HG02840 (cell line): ENCODE measurements at regions not wholly inside any gene's neighbourhood (a gene's known extent, or its start where the extent isn't known, plus 50 kb on each side); places are given as distances from the start of the nearest gene placed in this dataset.
"Not testable (repeated sequence)": the region's sequence is repeated elsewhere in the genome, so short reads cannot be mapped to it uniquely, and the experiment has no call there.

Experiments
- ATAC-seq: cut with Tn5 transposase; IDR thresholded peaks from one replicate; pipeline ENCODE4 v1.9.1; 2021; ENCODE audit warnings: mild to moderate bottlenecking, moderate library complexity, moderate number of reproducible peaks; ENCODE audit not compliant: unreplicated experiment, low FRiP score

GRCh38 chr21:5101749-5102148, 5419.6 kb upstream of the TPTE start:
- ATAC-seq: not testable (repeated sequence)

DNA sequence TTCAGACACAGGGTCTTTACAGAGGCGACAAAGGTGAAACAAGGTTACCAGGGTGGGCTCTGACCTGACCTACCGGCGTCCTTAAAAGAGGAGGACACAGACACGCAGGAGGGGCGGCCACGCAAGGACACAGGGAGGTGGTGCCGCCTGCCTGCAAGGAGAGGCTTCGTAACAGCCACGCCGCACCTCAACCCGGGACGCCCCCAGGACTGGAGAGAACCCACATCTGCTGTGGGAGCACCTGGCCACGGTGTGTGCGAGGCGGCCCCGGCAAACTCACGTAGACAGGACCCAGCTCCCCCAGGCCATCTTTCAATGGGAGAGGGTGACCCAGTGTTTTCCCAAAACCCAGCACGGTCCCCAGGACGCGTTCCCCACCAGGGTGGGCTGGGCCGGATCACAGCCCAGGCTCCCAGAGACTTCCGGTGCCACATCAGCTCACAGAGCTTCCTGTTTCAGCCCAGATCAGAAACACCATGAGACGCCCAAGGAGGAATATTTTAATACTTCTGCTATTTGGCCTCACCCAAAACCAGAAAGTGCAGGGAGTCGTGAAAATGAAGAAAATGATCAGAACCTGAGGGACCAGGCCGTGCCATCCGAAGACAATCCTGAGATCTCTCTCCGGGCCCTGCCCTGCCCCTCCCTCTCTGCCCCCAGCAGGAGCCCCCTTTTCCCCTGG, 5417.4 kb upstream of the TPTE start:
- ATAC-seq: not testable (repeated sequence)

- not testable (repeated sequence) for ATAC-seq
Observed at GRCh38 chr21:5104562-5104928, 5416.8 kb upstream of the TPTE start.

GRCh38 chr21:5105939-5106708, 5415.3 kb upstream of the TPTE start:
- ATAC-seq: peak; percentile 38

- ATAC-seq: peak; percentile 26
Observed at GRCh38 chr21:5106767-5107464, 5414.5 kb upstream of the TPTE start.

- not testable (repeated sequence) for ATAC-seq
Observed at GRCh38 chr21:5107637-5108036, 5413.7 kb upstream of the TPTE start.

DNA sequence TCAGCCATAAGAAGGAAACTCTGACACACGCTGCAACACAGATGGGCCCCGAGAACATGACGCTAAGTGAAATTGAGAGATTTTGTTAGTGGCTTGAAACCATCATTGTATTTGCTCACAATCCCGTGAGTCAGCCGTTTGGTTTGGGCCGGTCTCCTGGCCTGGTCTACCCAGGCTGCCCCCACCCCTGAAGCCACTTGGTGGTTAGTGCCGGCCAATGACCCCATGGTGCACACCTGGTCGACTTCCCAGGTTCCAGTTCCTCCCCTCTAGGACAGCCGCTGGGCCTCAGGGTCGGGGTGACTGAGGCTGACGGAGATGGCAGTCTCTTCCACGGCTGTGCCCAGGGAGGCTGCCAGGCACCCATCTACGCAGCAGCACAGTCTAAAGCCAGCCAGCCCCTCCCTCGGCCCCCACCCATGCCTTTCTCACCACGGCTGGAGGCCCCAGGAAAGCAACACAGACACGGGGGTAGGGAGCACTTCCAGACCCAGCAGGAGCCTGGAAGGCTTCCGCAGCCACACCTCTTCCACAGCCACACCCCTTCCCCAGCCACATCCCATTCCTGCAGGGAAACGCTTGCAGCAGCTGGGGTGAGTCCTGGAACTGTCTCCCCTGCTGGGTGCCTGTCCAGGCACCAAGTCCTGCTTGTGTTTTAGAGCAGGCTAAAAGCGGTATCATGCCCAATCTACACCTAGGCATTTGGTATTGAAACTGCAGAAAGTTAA, 5413.2 kb upstream of the TPTE start:
- not testable (repeated sequence) for ATAC-seq

GRCh38 chr21:5111197-5111596, 5410.2 kb upstream of the TPTE start:
- ATAC-seq: not testable (repeated sequence)

DNA sequence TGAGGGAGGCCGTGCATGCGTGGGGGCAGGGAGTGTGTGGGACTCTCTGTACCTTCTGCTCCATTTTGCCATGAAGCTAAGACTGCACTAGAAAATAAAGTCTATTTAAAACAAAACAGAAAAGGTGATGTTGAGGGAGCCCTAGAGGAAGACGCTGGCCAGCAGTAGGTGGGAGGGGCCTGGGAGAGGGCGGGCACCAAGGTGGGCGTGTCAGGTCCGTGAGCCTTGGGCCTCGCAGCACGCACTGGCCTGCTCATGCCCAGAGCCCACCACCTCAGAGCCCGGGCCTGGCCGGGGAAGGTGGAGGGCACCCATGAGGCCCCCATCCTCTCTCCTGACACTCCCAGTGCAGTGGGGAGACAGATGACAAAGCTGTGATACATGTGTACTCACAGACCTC, 5408.3 kb upstream of the TPTE start:
- not testable (repeated sequence) for ATAC-seq

DNA sequence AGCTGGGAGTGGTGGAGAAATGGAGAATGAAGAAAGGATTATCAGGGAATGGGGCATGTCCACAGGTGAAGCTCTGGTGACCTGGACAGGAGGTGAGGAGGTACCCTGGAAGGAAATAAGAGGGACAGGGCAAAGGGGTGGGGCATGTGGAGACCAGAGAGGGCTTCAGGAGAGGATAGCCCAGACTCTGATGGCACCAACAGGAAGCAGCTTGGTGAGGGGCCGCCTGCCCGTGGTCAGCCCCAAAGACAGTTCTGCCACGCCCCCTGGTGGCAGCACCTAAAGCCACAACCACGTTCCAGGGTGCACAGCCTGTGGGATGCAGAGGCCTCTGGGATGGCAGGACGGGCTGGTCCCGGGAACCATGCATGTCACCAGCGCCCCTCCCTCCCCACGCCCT, 5406.9 kb upstream of the TPTE start:
- ATAC-seq: not testable (repeated sequence)

- ATAC-seq: not testable (repeated sequence)
Observed at GRCh38 chr21:5114893-5115645, 5406.3 kb upstream of the TPTE start.

DNA sequence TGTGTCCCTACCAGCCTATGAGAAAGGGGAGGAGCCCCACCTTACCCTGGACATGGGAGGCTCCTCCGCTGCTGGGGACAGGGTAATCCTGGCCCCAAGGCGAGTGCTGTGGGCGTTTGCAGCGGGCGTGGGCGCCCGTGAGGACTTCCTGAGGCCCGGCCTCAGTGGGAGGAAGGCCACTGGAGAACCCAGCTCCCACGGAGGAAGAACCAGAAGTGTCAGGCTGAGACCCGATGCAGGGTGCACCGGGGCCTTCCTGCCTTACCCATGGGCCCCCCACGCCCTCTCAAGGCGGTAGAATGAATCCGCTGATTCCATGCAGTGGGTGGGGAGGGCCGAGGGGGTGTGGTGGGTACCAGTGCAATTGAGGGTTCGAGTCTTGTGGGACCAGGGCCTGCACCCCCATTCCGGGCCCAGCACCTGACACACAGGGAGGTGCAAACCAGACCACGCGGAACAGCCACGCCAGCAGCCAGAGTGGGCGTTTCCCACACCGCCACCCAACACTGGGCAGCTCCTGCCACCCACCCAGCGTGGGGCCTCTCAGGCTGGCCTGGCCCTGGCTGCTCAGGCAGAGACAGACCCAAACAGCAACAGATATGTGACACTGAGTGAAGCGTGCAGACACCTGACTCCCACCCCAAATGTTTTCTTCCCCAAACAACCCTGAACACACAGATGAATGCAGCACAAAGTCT, 5405.6 kb upstream of the TPTE start:
- not testable (repeated sequence) for ATAC-seq

DNA sequence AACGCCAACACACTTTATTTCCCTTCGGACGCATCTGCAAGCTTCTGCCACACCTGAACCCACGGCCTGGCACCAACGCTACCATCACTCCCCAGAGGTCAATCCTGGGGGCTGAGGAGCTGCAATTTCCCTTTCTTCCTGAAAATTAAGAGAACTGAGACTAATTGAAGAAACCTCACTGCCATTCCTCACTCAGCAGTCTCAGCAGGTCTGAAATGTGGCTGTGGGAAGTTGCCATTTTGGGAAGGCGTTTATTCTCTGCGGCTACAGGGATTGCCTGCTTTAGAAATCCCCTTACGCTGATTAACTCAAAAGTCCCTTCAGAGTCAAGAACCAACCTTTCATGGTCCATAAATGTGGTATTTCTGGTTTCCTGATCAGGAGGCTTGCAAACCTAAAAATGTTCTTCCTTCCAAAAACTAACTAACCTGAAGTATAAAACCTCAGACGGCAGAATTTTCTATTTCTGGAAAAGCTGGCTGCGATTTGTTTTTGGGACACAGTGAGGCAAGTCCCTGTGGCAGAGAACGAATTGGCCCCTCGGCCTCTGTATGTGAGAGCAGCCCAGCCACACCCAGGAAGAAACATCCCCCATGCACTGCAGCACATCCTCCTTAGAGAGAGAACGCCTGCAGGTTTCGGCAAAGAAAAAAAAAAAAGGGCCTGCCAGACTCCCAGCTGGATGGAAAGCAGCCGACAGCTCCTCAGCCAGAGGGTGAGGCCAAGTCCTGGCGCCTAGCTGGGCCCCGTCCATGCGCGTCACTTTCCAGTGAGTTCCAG, 5404.8 kb upstream of the TPTE start:
- not testable (repeated sequence) for ATAC-seq

DNA sequence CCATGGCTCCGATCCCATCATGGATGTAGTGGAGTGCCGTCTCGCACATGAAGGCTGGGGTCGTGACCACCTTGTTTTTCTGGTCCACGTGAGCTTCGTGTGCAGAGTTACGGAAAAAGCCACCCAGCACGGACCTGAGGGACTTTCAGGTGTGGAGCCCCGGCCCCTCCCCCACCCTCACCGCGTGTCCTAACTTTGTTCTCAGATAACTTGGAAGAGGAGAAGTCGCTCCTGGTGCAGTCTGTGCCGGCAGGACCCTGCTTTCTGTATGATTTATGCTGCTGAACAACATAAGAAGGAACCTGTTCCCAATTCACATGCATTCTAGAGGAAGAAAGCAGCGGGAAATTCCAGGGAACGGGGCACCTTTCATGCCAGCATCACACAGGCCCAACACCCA, 5404.2 kb upstream of the TPTE start:
- ATAC-seq: not testable (repeated sequence)

- not testable (repeated sequence) for ATAC-seq
Observed at GRCh38 chr21:5117666-5118295, 5403.6 kb upstream of the TPTE start.

DNA sequence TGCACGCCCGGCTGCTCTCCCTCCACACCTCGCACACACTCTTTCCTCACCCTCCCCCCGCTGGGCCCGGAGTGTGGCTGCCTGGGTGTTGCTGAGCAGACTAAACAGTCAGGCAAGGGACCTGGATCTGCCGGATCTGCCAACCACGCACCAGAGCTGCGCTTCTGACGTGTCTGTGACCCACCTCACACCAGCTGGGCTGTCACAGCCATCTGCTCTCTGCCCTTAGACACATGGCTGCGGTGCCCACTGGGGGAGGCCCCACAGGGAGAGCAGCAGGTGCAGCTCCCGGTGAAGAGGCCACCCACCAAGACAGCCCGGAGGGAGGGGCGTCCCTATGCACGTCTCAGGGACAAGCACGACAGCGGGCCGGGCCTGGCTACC, 5403.1 kb upstream of the TPTE start:
- ATAC-seq: not testable (repeated sequence)

DNA sequence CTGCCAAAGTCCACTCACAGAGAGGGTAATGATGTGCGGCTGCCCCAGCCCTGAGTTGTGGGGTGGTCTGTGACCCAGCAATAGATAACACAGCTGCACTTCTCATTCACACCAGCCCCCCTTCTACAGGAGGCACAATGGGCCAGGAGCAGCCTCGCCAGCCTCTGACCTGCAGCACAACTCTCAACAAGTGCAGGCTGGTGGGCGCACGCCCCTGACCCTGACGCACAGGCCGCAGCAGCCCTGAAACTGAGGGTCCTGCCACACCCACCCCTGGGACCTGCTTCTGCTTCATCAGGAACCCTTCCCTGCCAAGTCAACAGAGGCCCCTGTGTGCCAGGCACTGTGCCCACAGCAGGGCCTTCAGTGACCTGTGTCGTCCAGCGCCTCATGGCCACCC, 5402.2 kb upstream of the TPTE start:
- ATAC-seq: not testable (repeated sequence)

GRCh38 chr21:5121399-5121798, 5400.0 kb upstream of the TPTE start:
- not testable (repeated sequence) for ATAC-seq
